ENCODE measurements at regions not wholly inside any gene's neighbourhood (a gene's known extent, or its start where the extent isn't known, plus 50 kb on each side); places are given as distances from the start of the nearest gene placed in this dataset.

DNA sequence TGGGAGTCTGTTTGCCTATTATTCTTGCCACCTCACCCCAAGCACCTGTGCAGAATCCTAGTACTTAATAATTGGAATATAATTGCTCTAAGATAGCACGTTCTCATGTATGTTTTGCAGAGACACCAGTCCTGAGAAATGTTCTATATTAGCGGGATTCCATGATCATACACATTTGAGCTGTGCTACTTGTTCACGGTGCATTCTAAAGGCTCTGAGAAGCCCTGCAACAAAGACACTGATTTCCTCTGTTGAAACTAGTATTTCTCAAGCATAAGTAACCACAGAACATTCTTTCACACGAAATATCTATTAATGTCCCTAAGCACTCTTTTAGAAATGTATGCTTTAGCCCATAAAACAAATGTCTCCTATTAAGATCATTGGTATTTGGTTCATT, 109.4 kb downstream of the BARHL2 start:
- H3K4me1 ChIP-seq (ENCODE audit: control insufficient read depth in 2 of 2, insufficient read depth in 1 of 2, low read depth in 1 of 2, low read length in 2 of 2) = no peaks in the 10 kb centered on the region
- no peaks in the 10 kb centered on the region for H3K9me3 ChIP-seq (replicated peaks in 1 of 2; ENCODE audit: control insufficient read depth in 2 of 2, insufficient read depth in 1 of 2, low read depth in 1 of 2, low read length in 2 of 2)
- no peaks in the 10 kb centered on the region for H3K79me1 ChIP-seq (ENCODE audit: low read depth, low read length)
- no peak overlapping the region for H3K4me3 ChIP-seq (ENCODE audit: low read length in 2 of 2)
- no peak overlapping the region for H2AK5ac ChIP-seq (ENCODE audit: low read depth, low read length)
- no peak overlapping the region for H3K27ac ChIP-seq (replicated peaks; ENCODE audit: low read length)
- H2BK5ac ChIP-seq (ENCODE audit: low read length) = no peak overlapping the region
- no peak overlapping the region for H3K9ac ChIP-seq (ENCODE audit: low read depth, low read length, poor library complexity)
- no peak overlapping the region for H2AFZ ChIP-seq (ENCODE audit: low read length)
- H4K91ac ChIP-seq (ENCODE audit: low read depth, low read length, poor library complexity) = no peak overlapping the region
- no peak overlapping the region for H2BK12ac ChIP-seq (ENCODE audit: low read length)
- H2BK15ac ChIP-seq (ENCODE audit: low read length) = no peak overlapping the region
- no peak overlapping the region for H3K4me2 ChIP-seq (ENCODE audit: insufficient read depth, low read length, poor library complexity, severe bottlenecking)
- H3K18ac ChIP-seq (ENCODE audit: low read length) = no peak overlapping the region
- H2BK120ac ChIP-seq (ENCODE audit: low read depth, low read length) = no peak overlapping the region
- H3K4ac ChIP-seq (ENCODE audit: low read length) = no peak overlapping the region
- no peaks in the 10 kb centered on the region for H3K36me3 ChIP-seq (replicated peaks in 1 of 2; ENCODE audit: control insufficient read depth in 2 of 2, insufficient read depth in 2 of 2, low read length in 2 of 2)
- no peak overlapping the region for H4K8ac ChIP-seq (ENCODE audit: low read depth, low read length)
- H3K27me3 ChIP-seq (ENCODE audit: control insufficient read depth in 3 of 3, insufficient read depth in 3 of 3, low read depth in 1 of 3, low read length in 3 of 3) = no peaks in the 10 kb centered on the region
- no peak for DNase-seq (ENCODE audit: low spot score)
- H3K14ac ChIP-seq (ENCODE audit: low read length) = no peak overlapping the region
- no peak overlapping the region for H3K23ac ChIP-seq (ENCODE audit: low read depth, low read length, poor library complexity)
- WGBS, 2 donors (ENCODE audit: extremely low coverage in 2 of 2, insufficient read length in 2 of 2, insufficient replicate concordance in 1 of 2) = no CpG with 5 or more reads among the region's 4 CpGs

DNA sequence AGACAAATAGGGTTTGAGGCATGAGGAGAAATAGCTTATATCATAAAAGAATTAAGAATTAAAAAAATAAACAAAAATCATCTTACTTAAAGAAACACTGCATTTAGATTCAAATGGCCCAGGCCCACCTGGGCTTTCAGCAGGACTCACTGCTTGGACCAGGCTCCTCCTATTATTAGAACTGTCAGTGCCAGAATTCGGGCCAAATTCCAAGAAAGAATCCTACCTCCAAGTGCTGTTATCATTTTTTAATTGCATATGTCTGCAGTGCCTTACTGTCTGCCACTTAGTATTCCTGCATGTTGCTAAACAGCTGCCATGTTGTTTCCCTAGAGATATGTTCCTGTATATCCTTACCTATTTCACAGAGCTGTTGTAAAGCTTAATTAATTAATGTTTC, 112.0 kb downstream of the BARHL2 start:
- H2AK5ac ChIP-seq (ENCODE audit: low read depth, low read length) = no peak overlapping the region
- WGBS, 2 donors (ENCODE audit: extremely low coverage in 2 of 2, insufficient read length in 2 of 2, insufficient replicate concordance in 1 of 2) = no CpG with 5 or more reads among the region's 1 CpG

DNA sequence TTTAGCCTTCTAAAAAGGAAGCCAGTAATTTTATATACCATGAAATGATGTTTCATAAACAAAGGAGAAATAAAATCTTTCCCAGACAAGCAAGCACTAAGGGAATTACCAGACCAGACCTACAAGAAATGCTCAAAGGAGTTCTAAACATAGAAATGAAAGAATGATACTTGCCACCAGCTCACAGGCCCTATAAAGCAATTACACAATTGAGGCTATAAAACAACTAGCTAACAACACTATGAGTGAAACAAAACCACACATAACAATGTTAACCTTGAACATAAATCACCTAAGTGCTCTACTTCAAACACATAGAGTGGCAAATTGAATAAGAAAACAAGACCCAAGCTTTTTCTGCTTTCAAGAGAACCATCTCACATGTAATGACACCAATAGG, 123.8 kb downstream of the BARHL2 start:
- no peak overlapping the region for H3K18ac ChIP-seq (ENCODE audit: low read length)
- no peak overlapping the region for H4K91ac ChIP-seq (ENCODE audit: low read depth, low read length, poor library complexity)
- no peak overlapping the region for H2BK5ac ChIP-seq (ENCODE audit: low read length)
- H2AFZ ChIP-seq (ENCODE audit: low read length) = no peak overlapping the region
- no peak overlapping the region for H3K4me3 ChIP-seq (ENCODE audit: low read length in 2 of 2)
- no peak overlapping the region for H3K4me2 ChIP-seq (ENCODE audit: insufficient read depth, low read length, poor library complexity, severe bottlenecking)
- H2BK15ac ChIP-seq (ENCODE audit: low read length) = no peak overlapping the region
- no peak overlapping the region for H2AK5ac ChIP-seq (ENCODE audit: low read depth, low read length)
- H3K9me3 ChIP-seq (replicated peaks in 1 of 2; ENCODE audit: control insufficient read depth in 2 of 2, insufficient read depth in 1 of 2, low read depth in 1 of 2, low read length in 2 of 2) = peaks cover 0 to 6% of the 10 kb centered on the region in 2 donors
- no peak overlapping the region for H3K27ac ChIP-seq (replicated peaks; ENCODE audit: low read length)
- H3K79me1 ChIP-seq (ENCODE audit: low read depth, low read length) = no peaks in the 10 kb centered on the region
- DNase-seq (ENCODE audit: low spot score) = no peak
- H4K8ac ChIP-seq (ENCODE audit: low read depth, low read length) = no peak overlapping the region
- no peak overlapping the region for H3K14ac ChIP-seq (ENCODE audit: low read length)
- no peak overlapping the region for H2BK120ac ChIP-seq (ENCODE audit: low read depth, low read length)
- no peak overlapping the region for H3K4ac ChIP-seq (ENCODE audit: low read length)
- no peak overlapping the region for H2BK12ac ChIP-seq (ENCODE audit: low read length)
- H3K23ac ChIP-seq (ENCODE audit: low read depth, low read length, poor library complexity) = no peak overlapping the region
- no peaks in the 10 kb centered on the region for H3K27me3 ChIP-seq (ENCODE audit: control insufficient read depth in 3 of 3, insufficient read depth in 3 of 3, low read depth in 1 of 3, low read length in 3 of 3)
- no peaks in the 10 kb centered on the region for H3K36me3 ChIP-seq (replicated peaks in 1 of 2; ENCODE audit: control insufficient read depth in 2 of 2, insufficient read depth in 2 of 2, low read length in 2 of 2)
- H3K4me1 ChIP-seq (ENCODE audit: control insufficient read depth in 2 of 2, insufficient read depth in 1 of 2, low read depth in 1 of 2, low read length in 2 of 2) = no peaks in the 10 kb centered on the region
- H3K9ac ChIP-seq (ENCODE audit: low read depth, low read length, poor library complexity) = no peak overlapping the region

More for the DNA sequence above, 112.0 kb downstream of the BARHL2 start:
- Histone ChIP-seq H2BK120ac (ENCODE audit: low read depth, low read length) (no peak overlapping the region), H3K27me3 (ENCODE audit: control insufficient read depth in 3 of 3, insufficient read depth in 3 of 3, low read depth in 1 of 3, low read length in 3 of 3) (no peaks in the 10 kb centered on the region), H4K8ac (ENCODE audit: low read depth, low read length) (no peak overlapping the region), H3K4me1 (ENCODE audit: control insufficient read depth in 2 of 2, insufficient read depth in 1 of 2, low read depth in 1 of 2, low read length in 2 of 2) (no peaks in the 10 kb centered on the region), H2BK15ac (ENCODE audit: low read length) (no peak overlapping the region), H2BK5ac (ENCODE audit: low read length) (no peak overlapping the region), H4K91ac (ENCODE audit: low read depth, low read length, poor library complexity) (no peak overlapping the region), H3K23ac (ENCODE audit: low read depth, low read length, poor library complexity) (no peak overlapping the region), H2BK12ac (ENCODE audit: low read length) (no peak overlapping the region), H3K4me2 (ENCODE audit: insufficient read depth, low read length, poor library complexity, severe bottlenecking) (no peak overlapping the region), H3K79me1 (ENCODE audit: low read depth, low read length) (no peaks in the 10 kb centered on the region), H3K27ac (replicated peaks; ENCODE audit: low read length) (no peak overlapping the region), H3K9me3 (replicated peaks in 1 of 2; ENCODE audit: control insufficient read depth in 2 of 2, insufficient read depth in 1 of 2, low read depth in 1 of 2, low read length in 2 of 2) (no peaks in the 10 kb centered on the region), H3K14ac (ENCODE audit: low read length) (no peak overlapping the region), H3K36me3 (replicated peaks in 1 of 2; ENCODE audit: control insufficient read depth in 2 of 2, insufficient read depth in 2 of 2, low read length in 2 of 2) (no peaks in the 10 kb centered on the region), H2AFZ (ENCODE audit: low read length) (no peak overlapping the region), H3K9ac (ENCODE audit: low read depth, low read length, poor library complexity) (no peak overlapping the region), H3K4me3 (ENCODE audit: low read length in 2 of 2) (no peak overlapping the region), H3K18ac (ENCODE audit: low read length) (no peak overlapping the region), H3K4ac (ENCODE audit: low read length) (no peak overlapping the region)
- DNase-seq (ENCODE audit: low spot score) = no peak

DNA sequence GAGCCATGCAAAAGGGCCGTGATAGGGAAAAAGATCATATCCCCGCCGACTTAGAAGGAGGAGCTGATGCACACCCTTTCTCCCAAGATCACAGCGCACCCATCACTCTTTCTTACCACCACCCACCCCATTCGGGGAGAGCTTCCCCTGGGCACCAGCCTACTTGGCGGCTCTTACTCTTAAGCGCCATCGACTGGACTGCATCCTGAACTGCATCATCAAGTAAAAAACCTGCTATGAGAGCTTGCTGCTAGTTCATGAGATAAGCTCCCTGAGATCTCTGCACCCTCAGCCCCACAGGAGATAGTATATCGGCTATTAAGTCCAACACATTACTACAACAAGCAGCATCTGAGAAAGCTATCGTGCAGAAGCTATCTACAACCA, 125.1 kb downstream of the BARHL2 start:
- no CpG with 5 or more reads among the region's 10 CpGs for WGBS, 2 donors (ENCODE audit: extremely low coverage in 2 of 2, insufficient read length in 2 of 2, insufficient replicate concordance in 1 of 2)
- H2AFZ ChIP-seq (ENCODE audit: low read length) = no peak overlapping the region

More for the DNA sequence above, 125.1 kb downstream of the BARHL2 start:
- no peaks in the 10 kb centered on the region for H3K27me3 ChIP-seq (ENCODE audit: control insufficient read depth in 3 of 3, insufficient read depth in 3 of 3, low read depth in 1 of 3, low read length in 3 of 3)
- no peak overlapping the region for H3K18ac ChIP-seq (ENCODE audit: low read length)
- no peak overlapping the region for H2BK12ac ChIP-seq (ENCODE audit: low read length)
- no peaks in the 10 kb centered on the region for H3K4me1 ChIP-seq (ENCODE audit: control insufficient read depth in 2 of 2, insufficient read depth in 1 of 2, low read depth in 1 of 2, low read length in 2 of 2)
- H3K9ac ChIP-seq (ENCODE audit: low read depth, low read length, poor library complexity) = no peak overlapping the region
- peaks cover 0 to 2% of the 10 kb centered on the region in 2 donors for H3K9me3 ChIP-seq (replicated peaks in 1 of 2; ENCODE audit: control insufficient read depth in 2 of 2, insufficient read depth in 1 of 2, low read depth in 1 of 2, low read length in 2 of 2)
- no peak overlapping the region for H3K4me3 ChIP-seq (ENCODE audit: low read length in 2 of 2)
- no peak overlapping the region for H3K4me2 ChIP-seq (ENCODE audit: insufficient read depth, low read length, poor library complexity, severe bottlenecking)
- H2BK15ac ChIP-seq (ENCODE audit: low read length) = no peak overlapping the region
- DNase-seq (ENCODE audit: low spot score) = no peak
- no peak overlapping the region for H3K23ac ChIP-seq (ENCODE audit: low read depth, low read length, poor library complexity)
- H3K14ac ChIP-seq (ENCODE audit: low read length) = no peak overlapping the region
- no peaks in the 10 kb centered on the region for H3K79me1 ChIP-seq (ENCODE audit: low read depth, low read length)
- no peak overlapping the region for H2BK120ac ChIP-seq (ENCODE audit: low read depth, low read length)
- no peak overlapping the region for H4K91ac ChIP-seq (ENCODE audit: low read depth, low read length, poor library complexity)
- H3K4ac ChIP-seq (ENCODE audit: low read length) = no peak overlapping the region
- H2AK5ac ChIP-seq (ENCODE audit: low read depth, low read length) = no peak overlapping the region
- no peaks in the 10 kb centered on the region for H3K36me3 ChIP-seq (replicated peaks in 1 of 2; ENCODE audit: control insufficient read depth in 2 of 2, insufficient read depth in 2 of 2, low read length in 2 of 2)
- no peak overlapping the region for H2BK5ac ChIP-seq (ENCODE audit: low read length)
- H4K8ac ChIP-seq (ENCODE audit: low read depth, low read length) = no peak overlapping the region
- no peak overlapping the region for H3K27ac ChIP-seq (replicated peaks; ENCODE audit: low read length)
